ENCODE measurements at regions not wholly inside any gene's neighbourhood (a gene's known extent, or its start where the extent isn't known, plus 50 kb on each side); places are given as distances from the start of the nearest gene placed in this dataset.
"Not testable (repeated sequence)": the region's sequence is repeated elsewhere in the genome, so short reads cannot be mapped to it uniquely, and the experiment has no call there.

GRCh38 chr5:167104351-167104750 is 1187.1 kb upstream of the WWC1 start:
- no peak for DNase-seq (ENCODE audit: low read depth)
- H3K4me3 ChIP-seq (ENCODE audit: low read depth, low read length) = no peak overlapping the region

GRCh38 chr5:167105941-167106340 is 1185.5 kb upstream of the WWC1 start:
- no peak for DNase-seq (ENCODE audit: low read depth)
- no peak for TF ChIP-seq CTCF (IDR thresholded peaks at IDR 0.05; ENCODE audit: low read depth, low read length, missing control alignments)
- H3K4me3 ChIP-seq (ENCODE audit: low read depth, low read length) = no peak overlapping the region

More at GRCh38 chr5:167104351-167104750, 1187.1 kb upstream of the WWC1 start:
- no peak for TF ChIP-seq CTCF (IDR thresholded peaks at IDR 0.05; ENCODE audit: low read depth, low read length, missing control alignments)

- no peak for DNase-seq (ENCODE audit: low read depth)
- TF ChIP-seq CTCF (IDR thresholded peaks at IDR 0.05; ENCODE audit: low read depth, low read length, missing control alignments) = no peak
- no peak overlapping the region for H3K4me3 ChIP-seq (ENCODE audit: low read depth, low read length)
Measured at GRCh38 chr5:167107684-167108083, 1183.8 kb upstream of the WWC1 start.

- not testable (repeated sequence) for DNase-seq (ENCODE audit: low read depth); H3K4me3 ChIP-seq (ENCODE audit: low read depth, low read length)
Measured at GRCh38 chr5:167108266-167108665, 1183.2 kb upstream of the WWC1 start.

- H3K4me3 ChIP-seq (ENCODE audit: low read depth, low read length) = no peak overlapping the region
- TF ChIP-seq CTCF (IDR thresholded peaks at IDR 0.05; ENCODE audit: low read depth, low read length, missing control alignments) = no peak
- DNase-seq (ENCODE audit: low read depth) = no peak
Measured at GRCh38 chr5:167112556-167112955, 1178.9 kb upstream of the WWC1 start.

GRCh38 chr5:167122267-167122666 is 1169.2 kb upstream of the WWC1 start:
- no peak for TF ChIP-seq CTCF (IDR thresholded peaks at IDR 0.05; ENCODE audit: low read depth, low read length, missing control alignments)
- no peak overlapping the region for H3K4me3 ChIP-seq (ENCODE audit: low read depth, low read length)
- no peak for DNase-seq (ENCODE audit: low read depth)

GRCh38 chr5:167123126-167123525 is 1168.3 kb upstream of the WWC1 start:
- DNase-seq (ENCODE audit: low read depth) = no peak
- no peak for TF ChIP-seq CTCF (IDR thresholded peaks at IDR 0.05; ENCODE audit: low read depth, low read length, missing control alignments)
- no peak overlapping the region for H3K4me3 ChIP-seq (ENCODE audit: low read depth, low read length)

GRCh38 chr5:167128581-167128980 is 1162.9 kb upstream of the WWC1 start:
- no peak for TF ChIP-seq CTCF (IDR thresholded peaks at IDR 0.05; ENCODE audit: low read depth, low read length, missing control alignments)
- no peak overlapping the region for H3K4me3 ChIP-seq (ENCODE audit: low read depth, low read length)
- DNase-seq (ENCODE audit: low read depth) = no peak

Data from GM12864 (cell line).